ENCODE measurements at regions not wholly inside any gene's neighbourhood (a gene's known extent, or its start where the extent isn't known, plus 50 kb on each side); places are given as distances from the start of the nearest gene placed in this dataset.

DNA sequence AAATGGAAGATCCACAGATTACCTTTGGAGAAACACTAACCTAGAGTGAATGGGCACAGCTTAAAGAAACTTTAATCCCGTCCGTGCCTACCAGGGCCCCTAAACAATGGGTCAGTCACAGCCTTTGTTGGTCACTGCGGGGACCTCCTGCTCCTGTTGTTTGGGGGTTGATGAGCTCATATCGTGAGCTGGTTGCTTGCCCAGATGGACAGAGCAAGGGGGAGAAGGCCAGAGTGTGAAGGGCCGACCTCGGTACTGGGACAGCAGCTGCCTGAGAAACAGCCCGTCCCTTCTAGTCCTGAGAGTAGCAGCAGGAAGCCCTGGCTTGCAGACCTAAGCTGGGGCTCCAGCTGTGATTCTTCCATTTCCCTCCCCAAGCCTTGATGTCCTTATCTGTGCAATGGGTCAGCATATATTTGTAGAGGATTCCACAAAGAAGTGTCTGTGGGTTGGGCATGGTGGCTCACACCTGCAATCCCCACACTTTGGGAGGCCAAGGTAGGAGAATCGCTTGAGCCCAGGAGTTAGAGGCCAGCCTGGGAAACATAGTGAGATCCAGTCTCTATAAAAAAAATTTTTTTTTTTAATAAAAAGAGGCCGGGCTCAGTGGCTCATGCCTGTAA, 69.6 kb upstream of the SLC34A2 start:
- intact Hi-C loops (cut with DNase I; ENCODE audit: low total_unique reads) = no loop called here
- DNase-seq (ENCODE audit: low spot score in 2 of 2) = no peak
- Histone ChIP-seq H3K4me1 (no peaks in the 10 kb centered on the region), H3K36me3 (no peaks in the 10 kb centered on the region), H3K27ac (no peak overlapping the region), H3K4me3 (no peak overlapping the region), H3K27me3 (no peaks in the 10 kb centered on the region), H3K9me3 (no peaks in the 10 kb centered on the region)
- TF ChIP-seq POLR2A (IDR thresholded peaks at IDR 0.05) = no peak
- TF ChIP-seq, protein P1, sequence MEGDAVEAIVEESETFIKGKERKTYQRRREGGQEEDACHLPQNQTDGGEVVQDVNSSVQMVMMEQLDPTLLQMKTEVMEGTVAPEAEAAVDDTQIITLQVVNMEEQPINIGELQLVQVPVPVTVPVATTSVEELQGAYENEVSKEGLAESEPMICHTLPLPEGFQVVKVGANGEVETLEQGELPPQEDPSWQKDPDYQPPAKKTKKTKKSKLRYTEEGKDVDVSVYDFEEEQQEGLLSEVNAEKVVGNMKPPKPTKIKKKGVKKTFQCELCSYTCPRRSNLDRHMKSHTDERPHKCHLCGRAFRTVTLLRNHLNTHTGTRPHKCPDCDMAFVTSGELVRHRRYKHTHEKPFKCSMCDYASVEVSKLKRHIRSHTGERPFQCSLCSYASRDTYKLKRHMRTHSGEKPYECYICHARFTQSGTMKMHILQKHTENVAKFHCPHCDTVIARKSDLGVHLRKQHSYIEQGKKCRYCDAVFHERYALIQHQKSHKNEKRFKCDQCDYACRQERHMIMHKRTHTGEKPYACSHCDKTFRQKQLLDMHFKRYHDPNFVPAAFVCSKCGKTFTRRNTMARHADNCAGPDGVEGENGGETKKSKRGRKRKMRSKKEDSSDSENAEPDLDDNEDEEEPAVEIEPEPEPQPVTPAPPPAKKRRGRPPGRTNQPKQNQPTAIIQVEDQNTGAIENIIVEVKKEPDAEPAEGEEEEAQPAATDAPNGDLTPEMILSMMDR (IDR thresholded peaks at IDR 0.05) = no peak

DNA sequence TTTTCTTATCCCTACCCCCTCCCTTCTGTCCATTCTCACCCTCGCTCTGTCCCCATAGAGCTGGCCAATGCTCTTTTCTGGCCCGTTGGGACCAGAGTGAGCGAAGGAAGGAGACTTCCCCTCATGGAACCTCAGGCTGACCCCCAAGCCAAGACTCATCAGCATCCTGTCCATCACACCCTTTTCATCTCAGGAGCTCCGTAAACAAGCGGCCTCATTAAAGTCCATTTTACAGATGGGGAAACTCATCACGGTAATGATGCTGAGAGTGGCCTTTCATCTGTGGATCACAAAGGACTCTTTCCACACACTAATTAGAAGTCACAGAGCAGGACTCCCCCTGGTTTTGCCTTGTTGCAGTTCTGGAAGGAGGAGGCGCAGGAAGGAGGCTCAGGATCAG, 67.4 kb upstream of the SLC34A2 start:
- no peaks in the 10 kb centered on the region for H3K9me3 ChIP-seq
- intact Hi-C loops (cut with DNase I; ENCODE audit: low total_unique reads) = no loop called here
- no peak for TF ChIP-seq POLR2AphosphoS5 (IDR thresholded peaks at IDR 0.05)
- TF ChIP-seq, protein P1 (IDR thresholded peaks at IDR 0.05) = no peak
- no peak for TF ChIP-seq POLR2A (IDR thresholded peaks at IDR 0.05)
- H3K36me3 ChIP-seq = no peaks in the 10 kb centered on the region
- no peaks in the 10 kb centered on the region for H3K4me1 ChIP-seq
- DNase-seq (ENCODE audit: low spot score in 2 of 2) = no peak
- H3K27ac ChIP-seq = no peak overlapping the region
- H3K4me3 ChIP-seq = no peak overlapping the region
- H3K27me3 ChIP-seq = no peaks in the 10 kb centered on the region

DNA sequence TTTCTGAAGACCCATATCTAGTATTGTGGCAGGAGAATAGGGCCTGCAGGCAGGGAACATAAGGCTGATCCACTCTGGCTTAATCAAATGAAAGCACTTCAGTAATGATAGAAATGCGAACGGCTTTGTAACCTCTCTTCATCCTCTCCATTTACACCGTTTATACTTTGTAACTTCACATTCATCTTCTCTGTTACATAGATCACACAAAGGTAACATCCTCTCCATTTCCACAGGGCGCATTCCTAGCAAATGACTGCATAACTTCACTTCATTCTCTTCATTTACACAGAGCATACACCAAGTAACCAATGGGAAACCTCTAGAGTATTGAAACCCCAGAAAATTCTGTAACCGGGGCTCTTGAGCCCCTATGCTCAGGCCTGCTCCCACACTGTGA, 65.5 kb upstream of the SLC34A2 start:
- TF ChIP-seq POLR2AphosphoS5 (IDR thresholded peaks at IDR 0.05) (no peak), POLR2A (IDR thresholded peaks at IDR 0.05) (no peak)
- TF ChIP-seq, protein P1 (IDR thresholded peaks at IDR 0.05) = no peak
- intact Hi-C loops (cut with DNase I; ENCODE audit: low total_unique reads) = no loop called here
- H3K4me3 ChIP-seq = no peak overlapping the region

DNA sequence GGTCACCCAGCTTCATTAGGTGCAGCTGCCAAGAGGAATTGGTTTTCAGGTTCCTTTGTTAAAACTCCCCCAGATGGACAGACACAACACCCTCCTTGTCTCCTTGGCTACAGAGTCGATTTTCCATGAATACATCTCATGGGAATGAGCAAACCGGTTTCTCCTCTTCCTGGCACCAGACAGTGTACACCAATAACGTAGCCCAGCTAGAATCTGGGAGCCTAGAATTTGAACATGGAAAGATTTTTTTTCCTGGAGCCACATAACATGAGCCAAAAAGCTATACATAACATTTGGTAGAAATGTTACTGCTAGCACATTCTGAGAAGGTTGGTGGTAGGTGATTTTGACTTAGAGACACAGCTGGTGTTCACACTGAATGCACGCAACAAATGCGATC, 62.9 kb upstream of the SLC34A2 start:
- Histone ChIP-seq H3K27ac (no peak overlapping the region), H3K36me3 (no peaks in the 10 kb centered on the region), H3K9me3 (peaks cover 12 to 20% of the 10 kb centered on the region in 2 donors), H3K27me3 (no peaks in the 10 kb centered on the region), H3K4me3 (no peak overlapping the region), H3K4me1 (no peaks in the 10 kb centered on the region)
- intact Hi-C loops (cut with DNase I; ENCODE audit: low total_unique reads) = no loop called here
- TF ChIP-seq POLR2A (IDR thresholded peaks at IDR 0.05) (no peak), POLR2AphosphoS5 (IDR thresholded peaks at IDR 0.05) (no peak)
- TF ChIP-seq, protein P1 (IDR thresholded peaks at IDR 0.05) = no peak
- DNase-seq (ENCODE audit: low spot score in 2 of 2) = no peak

More for the DNA sequence above, 65.5 kb upstream of the SLC34A2 start:
- DNase-seq (ENCODE audit: low spot score in 2 of 2) = no peak
- Histone ChIP-seq H3K4me1 (no peaks in the 10 kb centered on the region), H3K36me3 (no peaks in the 10 kb centered on the region), H3K27me3 (no peaks in the 10 kb centered on the region), H3K27ac (no peak overlapping the region), H3K9me3 (peaks cover 0 to 3% of the 10 kb centered on the region in 2 donors)

All from breast epithelium (tissue), 4 donors.